PFSK-1 (cell line): ENCODE measurements at regions not wholly inside any gene's neighbourhood (a gene's known extent, or its start where the extent isn't known, plus 50 kb on each side); places are given as distances from the start of the nearest gene placed in this dataset.

Source experiments
- POLR2AphosphoS5 ChIP-seq: IDR thresholded peaks from 2 replicates; pipeline ENCODE4 v1.6.1; 2012; ENCODE audit warnings: low read depth, mild to moderate bottlenecking, control low read depth, low read length, moderate library complexity
- REST ChIP-seq, 2 experiments: IDR thresholded peaks; 2 replicates each; pipeline versions ENCODE4 v1.6.1 to v1.8.0; 2011 to 2012; ENCODE audit warnings: low read depth in 2 of 2, low read length in 2 of 2, control low read depth in 1 of 2, inconsistent platforms in 1 of 2, mild to moderate bottlenecking in 1 of 2, moderate library complexity in 1 of 2; ENCODE audit not compliant: insufficient read depth in 1 of 2
- SIN3A ChIP-seq: IDR thresholded peaks from 2 replicates; pipeline ENCODE4 v1.6.1; 2012; ENCODE audit warnings: mild to moderate bottlenecking, low read length, moderate library complexity, borderline replicate concordance; ENCODE audit not compliant: insufficient read depth
- TAF1 ChIP-seq: IDR thresholded peaks from 2 replicates; pipeline ENCODE4 v1.6.1; 2012; ENCODE audit warnings: low read length, control low read depth, borderline replicate concordance; ENCODE audit not compliant: insufficient read depth

- TF ChIP-seq SIN3A: no peak
- TF ChIP-seq REST (IDR thresholded peaks at IDR 0.05; ENCODE audit: insufficient read depth in 1 of 2, low read depth in 2 of 2, low read length in 2 of 2): no peak
- no peak for TF ChIP-seq TAF1
- no peak for TF ChIP-seq POLR2AphosphoS5
These were observed 337.3 kb downstream of the OSR1 start for GRCh38 chr2:19021100-19021476.
